ENCODE measurements at regions not wholly inside any gene's neighbourhood (a gene's known extent, or its start where the extent isn't known, plus 50 kb on each side); places are given as distances from the start of the nearest gene placed in this dataset.
A peak's percentile ranks its signal among the peaks of the same experiment; 100 is the strongest.

GRCh38 chr15:39267685-39268084, 313.2 kb upstream of the THBS1 start:
- no peak overlapping the region for H3K4me2 ChIP-seq (ENCODE audit: low read length)
- DNase-seq = no peak
- H4K91ac ChIP-seq (ENCODE audit: low read depth, low read length) = no peak overlapping the region
- no peak overlapping the region for H2AFZ ChIP-seq (ENCODE audit: insufficient read depth, low read length, poor library complexity)
- no peak overlapping the region for H4K8ac ChIP-seq (ENCODE audit: low read depth, low read length)
- no peak overlapping the region for H3K4me3 ChIP-seq (ENCODE audit: low read depth, low read length)
- no peak overlapping the region for H3K23ac ChIP-seq (ENCODE audit: low read length)
- no peak overlapping the region for H3K18ac ChIP-seq (ENCODE audit: low read length)
- no peak overlapping the region for H3K27ac ChIP-seq (ENCODE audit: low read depth, low read length)
- H3K27me3 ChIP-seq (ENCODE audit: insufficient read depth, low read length) = no peaks in the 10 kb centered on the region
- no peak overlapping the region for H3K14ac ChIP-seq (ENCODE audit: low read length)
- H3K9ac ChIP-seq (ENCODE audit: low read length) = no peak overlapping the region
- H4K12ac ChIP-seq (ENCODE audit: low read depth, low read length) = no peak overlapping the region
- H3K9me3 ChIP-seq (ENCODE audit: insufficient read depth, low read depth, low read length) = no peaks in the 10 kb centered on the region
- H3K36me3 ChIP-seq (ENCODE audit: control insufficient read depth in 1 of 2, insufficient read depth in 2 of 2, low read length in 2 of 2) = no peaks in the 10 kb centered on the region
- H3K79me1 ChIP-seq (ENCODE audit: low read length) = peaks cover 3% of the 10 kb centered on the region
- no peak overlapping the region for H3K4ac ChIP-seq (ENCODE audit: low read depth, low read length)
- no peak overlapping the region for H2BK5ac ChIP-seq (ENCODE audit: low read depth, low read length, poor library complexity)
- H2BK12ac ChIP-seq (ENCODE audit: low read length) = no peak overlapping the region
- no CpG with 5 or more reads among the region's 7 CpGs for WGBS (ENCODE audit: extremely low coverage, insufficient coverage, insufficient read length)
- no peaks in the 10 kb centered on the region for H3K79me2 ChIP-seq (ENCODE audit: control insufficient read depth, insufficient read depth, low read length, poor library complexity)
- no peak overlapping the region for H2BK120ac ChIP-seq (ENCODE audit: insufficient read depth, low read length, poor library complexity)
- peaks cover 6 to 9% of the 10 kb centered on the region in 2 experiments for H3K4me1 ChIP-seq (ENCODE audit: control insufficient read depth in 1 of 2, insufficient read depth in 2 of 2, low read length in 2 of 2)
- H2AK5ac ChIP-seq (ENCODE audit: low read length) = no peak overlapping the region

- Histone ChIP-seq H3K79me2 (ENCODE audit: control insufficient read depth, insufficient read depth, low read length, poor library complexity) (no peaks in the 10 kb centered on the region), H3K4me2 (ENCODE audit: low read length) (no peak overlapping the region), H2AK5ac (ENCODE audit: low read length) (no peak overlapping the region), H2AFZ (ENCODE audit: insufficient read depth, low read length, poor library complexity) (no peak overlapping the region), H3K9me3 (ENCODE audit: insufficient read depth, low read depth, low read length) (no peaks in the 10 kb centered on the region), H3K18ac (ENCODE audit: low read length) (no peak overlapping the region), H3K79me1 (ENCODE audit: low read length) (peaks cover 3% of the 10 kb centered on the region), H3K27me3 (ENCODE audit: insufficient read depth, low read length) (no peaks in the 10 kb centered on the region), H3K4me3 (ENCODE audit: low read depth, low read length) (no peak overlapping the region), H3K14ac (ENCODE audit: low read length) (no peak overlapping the region), H3K4ac (ENCODE audit: low read depth, low read length) (no peak overlapping the region), H4K8ac (ENCODE audit: low read depth, low read length) (no peak overlapping the region), H2BK12ac (ENCODE audit: low read length) (no peak overlapping the region), H3K9ac (ENCODE audit: low read length) (no peak overlapping the region), H4K91ac (ENCODE audit: low read depth, low read length) (no peak overlapping the region), H3K27ac (ENCODE audit: low read depth, low read length) (no peak overlapping the region), H3K23ac (ENCODE audit: low read length) (no peak overlapping the region), H2BK120ac (ENCODE audit: insufficient read depth, low read length, poor library complexity) (no peak overlapping the region), H2BK5ac (ENCODE audit: low read depth, low read length, poor library complexity) (no peak overlapping the region), H4K12ac (ENCODE audit: low read depth, low read length) (no peak overlapping the region), H3K36me3 (ENCODE audit: control insufficient read depth in 1 of 2, insufficient read depth in 2 of 2, low read length in 2 of 2) (no peaks in the 10 kb centered on the region), H3K4me1 (ENCODE audit: control insufficient read depth in 1 of 2, insufficient read depth in 2 of 2, low read length in 2 of 2) (peaks cover 6 to 9% of the 10 kb centered on the region in 2 experiments)
- peak; percentile 46 to 58 for DNase-seq
- no CpG with 5 or more reads among the region's 2 CpGs for WGBS (ENCODE audit: extremely low coverage, insufficient coverage, insufficient read length)
Measured at GRCh38 chr15:39269352-39269751, 311.5 kb upstream of the THBS1 start.

GRCh38 chr15:39269821-39270220, 311.1 kb upstream of the THBS1 start:
- Histone ChIP-seq H4K12ac (ENCODE audit: low read depth, low read length) (no peak overlapping the region), H3K4ac (ENCODE audit: low read depth, low read length) (no peak overlapping the region), H3K23ac (ENCODE audit: low read length) (no peak overlapping the region), H2BK120ac (ENCODE audit: insufficient read depth, low read length, poor library complexity) (no peak overlapping the region), H2BK5ac (ENCODE audit: low read depth, low read length, poor library complexity) (no peak overlapping the region), H2BK12ac (ENCODE audit: low read length) (peak overlapping the region; percentile 8), H2AFZ (ENCODE audit: insufficient read depth, low read length, poor library complexity) (no peak overlapping the region), H3K18ac (ENCODE audit: low read length) (no peak overlapping the region), H3K4me1 (ENCODE audit: control insufficient read depth in 1 of 2, insufficient read depth in 2 of 2, low read length in 2 of 2) (peaks cover 6 to 9% of the 10 kb centered on the region in 2 experiments), H3K9me3 (ENCODE audit: insufficient read depth, low read depth, low read length) (no peaks in the 10 kb centered on the region), H3K4me3 (ENCODE audit: low read depth, low read length) (no peak overlapping the region), H4K91ac (ENCODE audit: low read depth, low read length) (peak overlapping the region; percentile 7), H3K36me3 (ENCODE audit: control insufficient read depth in 1 of 2, insufficient read depth in 2 of 2, low read length in 2 of 2) (no peaks in the 10 kb centered on the region), H4K8ac (ENCODE audit: low read depth, low read length) (no peak overlapping the region), H3K79me2 (ENCODE audit: control insufficient read depth, insufficient read depth, low read length, poor library complexity) (no peaks in the 10 kb centered on the region), H3K4me2 (ENCODE audit: low read length) (no peak overlapping the region), H3K14ac (ENCODE audit: low read length) (no peak overlapping the region), H3K27me3 (ENCODE audit: insufficient read depth, low read length) (no peaks in the 10 kb centered on the region), H3K27ac (ENCODE audit: low read depth, low read length) (no peak overlapping the region), H2AK5ac (ENCODE audit: low read length) (no peak overlapping the region), H3K9ac (ENCODE audit: low read length) (no peak overlapping the region), H3K79me1 (ENCODE audit: low read length) (peaks cover 3% of the 10 kb centered on the region)
- DNase-seq = no peak
- WGBS (ENCODE audit: extremely low coverage, insufficient coverage, insufficient read length) = no CpG with 5 or more reads among the region's 4 CpGs

GRCh38 chr15:39270221-39270855, 310.5 kb upstream of the THBS1 start:
- Histone ChIP-seq H2BK12ac (ENCODE audit: low read length) (no peak overlapping the region), H3K23ac (ENCODE audit: low read length) (no peak overlapping the region), H3K18ac (ENCODE audit: low read length) (no peak overlapping the region), H3K79me2 (ENCODE audit: control insufficient read depth, insufficient read depth, low read length, poor library complexity) (no peaks in the 10 kb centered on the region), H3K79me1 (ENCODE audit: low read length) (peaks cover 3% of the 10 kb centered on the region), H3K14ac (ENCODE audit: low read length) (no peak overlapping the region), H3K4ac (ENCODE audit: low read depth, low read length) (no peak overlapping the region), H4K8ac (ENCODE audit: low read depth, low read length) (no peak overlapping the region), H2BK120ac (ENCODE audit: insufficient read depth, low read length, poor library complexity) (peak overlapping the region; percentile 59), H3K27ac (ENCODE audit: low read depth, low read length) (no peak overlapping the region), H3K4me3 (ENCODE audit: low read depth, low read length) (no peak overlapping the region), H2AFZ (ENCODE audit: insufficient read depth, low read length, poor library complexity) (no peak overlapping the region), H4K91ac (ENCODE audit: low read depth, low read length) (no peak overlapping the region), H2BK5ac (ENCODE audit: low read depth, low read length, poor library complexity) (no peak overlapping the region), H3K4me1 (ENCODE audit: control insufficient read depth in 1 of 2, insufficient read depth in 2 of 2, low read length in 2 of 2) (peaks cover 6 to 9% of the 10 kb centered on the region in 2 experiments), H3K9me3 (ENCODE audit: insufficient read depth, low read depth, low read length) (no peaks in the 10 kb centered on the region), H3K27me3 (ENCODE audit: insufficient read depth, low read length) (no peaks in the 10 kb centered on the region), H3K9ac (ENCODE audit: low read length) (no peak overlapping the region), H3K36me3 (ENCODE audit: control insufficient read depth in 1 of 2, insufficient read depth in 2 of 2, low read length in 2 of 2) (no peaks in the 10 kb centered on the region), H4K12ac (ENCODE audit: low read depth, low read length) (no peak overlapping the region), H2AK5ac (ENCODE audit: low read length) (no peak overlapping the region), H3K4me2 (ENCODE audit: low read length) (no peak overlapping the region)
- no peak for DNase-seq

All from trophoblast cell (in vitro differentiated cells and primary cell).